ENCODE measurements at regions not wholly inside any gene's neighbourhood (a gene's known extent, or its start where the extent isn't known, plus 50 kb on each side); places are given as distances from the start of the nearest gene placed in this dataset.
"Not testable (repeated sequence)": the region's sequence is repeated elsewhere in the genome, so short reads cannot be mapped to it uniquely, and the experiment has no call there.

GRCh38 chr18:51519571-51519970 lies 322.1 kb upstream of the MEX3C start:
- no peak for DNase-seq (ENCODE audit: low read depth in 4 of 4, low spot score in 1 of 4)

- DNase-seq (ENCODE audit: low read depth in 4 of 4, low spot score in 1 of 4): no peak
These were observed 323.2 kb upstream of the MEX3C start for GRCh38 chr18:51520676-51521180.

GRCh38 chr18:51522338-51522737 lies 324.9 kb upstream of the MEX3C start:
- DNase-seq (ENCODE audit: low read depth in 4 of 4, low spot score in 1 of 4): no peak

GRCh38 chr18:51522821-51523220 lies 325.3 kb upstream of the MEX3C start:
- no peak for DNase-seq (ENCODE audit: low read depth in 4 of 4, low spot score in 1 of 4)

- no peak for DNase-seq (ENCODE audit: low read depth in 4 of 4, low spot score in 1 of 4)
These were observed 326.2 kb upstream of the MEX3C start for GRCh38 chr18:51523671-51524070.

- DNase-seq (ENCODE audit: low read depth in 4 of 4, low spot score in 1 of 4): no peak
These were observed 328.2 kb upstream of the MEX3C start for GRCh38 chr18:51525453-51526225.

GRCh38 chr18:51527826-51528225 lies 330.3 kb upstream of the MEX3C start:
- no peak for DNase-seq (ENCODE audit: low read depth in 4 of 4, low spot score in 1 of 4)

GRCh38 chr18:51531501-51531900 lies 334.0 kb upstream of the MEX3C start:
- no peak for DNase-seq (ENCODE audit: low read depth in 4 of 4, low spot score in 1 of 4)

GRCh38 chr18:51537487-51537886 lies 340.0 kb upstream of the MEX3C start:
- DNase-seq (ENCODE audit: low read depth in 4 of 4, low spot score in 1 of 4): no peak

GRCh38 chr18:51540562-51540961 lies 343.1 kb upstream of the MEX3C start:
- no peak for DNase-seq (ENCODE audit: low read depth in 4 of 4, low spot score in 1 of 4)

- no peak for DNase-seq (ENCODE audit: low read depth in 4 of 4, low spot score in 1 of 4)
These were observed 343.7 kb upstream of the MEX3C start for GRCh38 chr18:51541230-51541629.

GRCh38 chr18:51543658-51544155 lies 346.2 kb upstream of the MEX3C start:
- no peak for DNase-seq (ENCODE audit: low read depth in 4 of 4, low spot score in 1 of 4)

GRCh38 chr18:51545446-51545845 lies 348.0 kb upstream of the MEX3C start:
- DNase-seq (ENCODE audit: low read depth in 4 of 4, low spot score in 1 of 4): no peak

GRCh38 chr18:51559198-51559901 lies 361.9 kb upstream of the MEX3C start:
- no peak for DNase-seq (ENCODE audit: low read depth in 4 of 4, low spot score in 1 of 4)

- no peak for DNase-seq (ENCODE audit: low read depth in 4 of 4, low spot score in 1 of 4)
These were observed 362.4 kb upstream of the MEX3C start for GRCh38 chr18:51559902-51560287.

- no peak for DNase-seq (ENCODE audit: low read depth in 4 of 4, low spot score in 1 of 4)
These were observed 364.3 kb upstream of the MEX3C start for GRCh38 chr18:51561821-51562220.

- no peak for DNase-seq (ENCODE audit: low read depth in 4 of 4, low spot score in 1 of 4)
These were observed 365.4 kb upstream of the MEX3C start for GRCh38 chr18:51562866-51563265.

- DNase-seq (ENCODE audit: low read depth in 4 of 4, low spot score in 1 of 4): no peak
These were observed 365.9 kb upstream of the MEX3C start for GRCh38 chr18:51563396-51563795.

GRCh38 chr18:51568151-51568550 lies 370.7 kb upstream of the MEX3C start:
- no peak for DNase-seq (ENCODE audit: low read depth in 4 of 4, low spot score in 1 of 4)

GRCh38 chr18:51569153-51569552 lies 371.7 kb upstream of the MEX3C start:
- no peak for DNase-seq (ENCODE audit: low read depth in 4 of 4, low spot score in 1 of 4)

GRCh38 chr18:51569561-51569960 lies 372.1 kb upstream of the MEX3C start:
- no peak for DNase-seq (ENCODE audit: low read depth in 4 of 4, low spot score in 1 of 4)

- not testable (repeated sequence) for DNase-seq (ENCODE audit: low read depth in 4 of 4, low spot score in 1 of 4)
These were observed 372.6 kb upstream of the MEX3C start for GRCh38 chr18:51570071-51570470.

All from stimulated activated CD4-positive, alpha-beta T cell treated with anti-CD3 and anti-CD28 coated beads, Interleukin-1b, Interleukin-23, amount 100 ng/mL, for 24 hours (primary cell).